ENCODE measurements at regions not wholly inside any gene's neighbourhood (a gene's known extent, or its start where the extent isn't known, plus 50 kb on each side); places are given as distances from the start of the nearest gene placed in this dataset.

DNA sequence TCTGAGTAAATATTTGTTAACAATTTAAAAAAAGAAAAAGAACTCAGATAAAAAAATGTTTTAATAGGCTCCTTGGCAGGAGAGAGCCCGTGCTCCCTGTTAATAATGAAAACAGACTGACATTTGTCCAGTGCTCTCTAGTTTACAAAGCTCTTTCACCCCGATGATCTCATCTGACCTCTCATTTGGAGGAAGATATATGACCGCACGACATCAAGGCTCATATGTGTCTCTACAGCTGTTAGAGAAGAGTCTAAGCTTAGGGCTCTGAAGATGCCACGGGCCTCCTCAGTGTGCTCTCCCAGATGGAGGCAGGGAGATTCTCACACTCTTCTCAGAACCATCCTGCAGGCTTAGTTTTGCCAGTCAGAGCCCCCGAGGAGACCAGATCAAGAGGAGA is 280.8 kb upstream of the IRX5 start:
- H3K9me3 ChIP-seq = no peaks in the 10 kb centered on the region
- no peak overlapping the region for H3K4me3 ChIP-seq
- no peak for TF ChIP-seq CTCF (IDR thresholded peaks at IDR 0.05)
- H3K4me1 ChIP-seq (ENCODE audit: low read depth) = no peaks in the 10 kb centered on the region
- H3K36me3 ChIP-seq (ENCODE audit: low read depth) = no peaks in the 10 kb centered on the region
- DNase-seq (no peak), ATAC-seq (no peak)
- intact Hi-C loops (cut with DNase I, micrococcal nuclease) = no loop called here

DNA sequence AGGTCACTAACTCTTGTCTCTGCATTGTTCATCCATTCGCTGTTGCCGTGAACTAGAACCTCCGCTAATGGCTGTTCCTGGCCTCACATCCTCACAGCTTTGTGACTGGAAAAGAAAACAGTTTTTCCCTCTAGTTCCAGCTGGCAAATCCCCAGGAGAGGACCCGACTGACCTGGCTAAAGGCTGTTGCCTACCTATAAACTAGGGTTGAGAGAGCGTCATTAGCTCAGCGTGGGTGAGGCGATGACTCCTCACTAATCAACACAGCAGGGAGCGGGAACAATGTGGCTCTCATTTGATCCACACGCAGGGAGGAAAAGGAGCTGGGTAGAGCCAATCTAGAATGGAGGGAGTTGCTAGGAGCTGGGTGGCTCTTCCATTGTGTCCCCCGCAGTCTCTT is 282.1 kb upstream of the IRX5 start:
- no peak for TF ChIP-seq CTCF (IDR thresholded peaks at IDR 0.05)
- intact Hi-C loops (cut with DNase I, micrococcal nuclease) = no loop called here
- no peak for ATAC-seq
- no peaks in the 10 kb centered on the region for H3K9me3 ChIP-seq
- H3K36me3 ChIP-seq (ENCODE audit: low read depth) = no peaks in the 10 kb centered on the region
- no peak overlapping the region for H3K4me3 ChIP-seq
- H3K4me1 ChIP-seq (ENCODE audit: low read depth) = no peaks in the 10 kb centered on the region
- no peak for DNase-seq

DNA sequence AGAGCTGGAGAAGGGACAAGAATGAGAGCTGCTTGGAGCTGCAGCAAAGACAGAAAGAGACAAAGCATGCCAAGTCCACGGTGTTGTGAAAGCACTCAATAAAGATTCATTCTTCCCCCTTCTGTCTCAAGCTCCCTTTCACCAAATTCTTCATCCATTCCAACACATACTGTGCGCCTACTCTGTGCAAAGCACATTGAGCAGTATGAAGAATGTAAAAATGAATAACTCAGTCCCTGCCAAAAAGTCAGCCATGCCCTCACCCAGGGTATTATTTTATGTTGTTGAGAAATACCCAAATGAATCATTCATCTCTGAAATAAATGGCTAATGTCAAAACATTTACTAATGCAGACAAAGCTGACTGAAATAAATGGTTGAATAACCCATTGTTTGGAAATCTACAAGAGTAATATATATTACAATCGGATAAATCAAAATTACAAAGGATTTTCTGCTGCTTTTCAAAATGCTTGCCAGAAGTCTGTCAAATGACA is 282.9 kb upstream of the IRX5 start:
- ATAC-seq = no peak
- TF ChIP-seq CTCF (IDR thresholded peaks at IDR 0.05) = no peak
- no peak overlapping the region for H3K4me3 ChIP-seq
- no peak for DNase-seq
- intact Hi-C loops (cut with DNase I, micrococcal nuclease) = no loop called here
- H3K36me3 ChIP-seq (ENCODE audit: low read depth) = no peaks in the 10 kb centered on the region
- H3K4me1 ChIP-seq (ENCODE audit: low read depth) = no peaks in the 10 kb centered on the region
- H3K9me3 ChIP-seq = no peaks in the 10 kb centered on the region

DNA sequence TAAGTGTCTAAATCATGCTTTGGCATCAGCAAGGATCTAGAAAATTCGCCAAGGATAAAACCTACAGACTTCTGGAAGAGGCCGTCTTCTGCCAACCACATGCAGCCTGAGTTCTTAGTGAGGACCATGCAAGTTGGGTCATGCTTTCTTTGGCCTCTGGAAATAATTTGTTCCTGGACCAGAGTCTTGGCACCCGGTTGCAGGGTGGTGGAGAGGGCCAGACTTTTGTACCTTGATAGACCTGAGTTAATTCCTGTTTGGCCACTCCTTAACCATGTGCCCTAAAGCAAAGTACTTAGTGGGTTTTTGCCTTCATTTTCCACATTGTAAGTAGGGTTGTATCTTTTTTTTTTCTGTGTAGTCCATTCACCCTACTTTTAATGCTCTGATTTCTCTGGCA is 283.4 kb upstream of the IRX5 start:
- ATAC-seq (no peak), DNase-seq (no peak)
- Histone ChIP-seq H3K4me1 (ENCODE audit: low read depth) (no peaks in the 10 kb centered on the region), H3K36me3 (ENCODE audit: low read depth) (no peaks in the 10 kb centered on the region), H3K9me3 (no peaks in the 10 kb centered on the region), H3K4me3 (no peak overlapping the region)
- intact Hi-C loops (cut with DNase I, micrococcal nuclease) = no loop called here
- no peak for TF ChIP-seq CTCF (IDR thresholded peaks at IDR 0.05)

DNA sequence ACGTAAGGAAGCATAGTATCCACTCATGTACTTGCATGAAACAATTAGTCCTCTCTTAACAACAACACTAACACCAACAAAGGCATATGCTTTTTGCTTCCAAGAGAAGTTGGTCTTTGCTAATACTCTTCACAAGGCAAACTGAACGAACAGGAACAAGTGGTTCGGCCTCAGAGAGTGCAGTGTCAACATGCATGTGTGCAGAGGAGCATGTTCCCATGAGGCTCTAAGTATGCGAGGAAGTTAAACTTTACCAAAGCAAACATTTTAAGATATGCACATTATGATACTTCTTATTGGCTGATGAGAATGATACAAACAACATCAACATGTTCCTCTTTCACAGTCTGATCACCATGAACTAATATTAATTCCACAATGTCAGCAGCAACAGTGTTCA is 285.3 kb upstream of the IRX5 start:
- no peak for ATAC-seq
- no peaks in the 10 kb centered on the region for H3K36me3 ChIP-seq (ENCODE audit: low read depth)
- H3K4me3 ChIP-seq = no peak overlapping the region
- no peak for DNase-seq
- no peak for TF ChIP-seq CTCF (IDR thresholded peaks at IDR 0.05)
- H3K4me1 ChIP-seq (ENCODE audit: low read depth) = no peaks in the 10 kb centered on the region
- intact Hi-C loops (cut with DNase I, micrococcal nuclease) = no loop called here
- H3K9me3 ChIP-seq = no peaks in the 10 kb centered on the region

DNA sequence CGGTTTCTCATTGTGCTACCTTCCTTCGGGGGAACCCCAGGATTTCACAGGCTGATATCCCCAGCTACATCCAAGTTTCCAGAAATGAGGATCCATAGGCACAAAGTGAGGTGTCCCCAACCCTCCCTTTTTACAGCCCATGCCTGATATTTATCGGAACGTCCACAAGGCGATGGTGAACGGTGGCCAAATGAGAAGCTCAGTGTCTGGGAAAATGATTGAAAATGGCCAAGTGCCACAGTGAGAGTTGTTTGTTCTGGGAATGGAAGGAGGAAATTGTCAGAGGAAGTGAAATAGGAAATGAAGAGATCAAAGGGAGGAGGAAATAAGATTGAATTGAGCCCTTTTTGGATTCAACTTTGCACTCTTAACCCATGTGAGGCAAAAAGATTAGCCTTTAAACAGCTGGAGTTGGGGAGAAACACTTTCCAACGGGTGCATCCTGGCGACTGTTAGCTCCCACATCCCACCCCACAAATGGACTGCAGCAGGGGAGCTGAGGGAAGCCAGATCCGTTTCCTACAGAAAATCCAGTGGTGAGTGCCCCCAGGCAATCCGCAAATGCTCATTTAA is 294.4 kb upstream of the IRX5 start:
- Histone ChIP-seq H3K4me1 (ENCODE audit: low read depth) (no peaks in the 10 kb centered on the region), H3K4me3 (no peak overlapping the region), H3K36me3 (ENCODE audit: low read depth) (no peaks in the 10 kb centered on the region), H3K9me3 (no peaks in the 10 kb centered on the region)
- no peak for TF ChIP-seq CTCF (IDR thresholded peaks at IDR 0.05)
- DNase-seq = no peak
- no peak for ATAC-seq
- intact Hi-C loops (cut with DNase I, micrococcal nuclease) = no loop called here
